Spleen (tissue), 11 donors: ENCODE measurements at regions not wholly inside any gene's neighbourhood (a gene's known extent, or its start where the extent isn't known, plus 50 kb on each side); places are given as distances from the start of the nearest gene placed in this dataset.
"Not testable (repeated sequence)": the region's sequence is repeated elsewhere in the genome, so short reads cannot be mapped to it uniquely, and the experiment has no call there.

Experiments used
- DNase-seq: peaks from one replicate; pipeline ENCODE4 v3.0.0-alpha.2; 2020
- H3K27ac ChIP-seq, 8 donors: fragments of 200-600 bp; sonication (generic) in 7 of 8; 1 replicate in 4 of 8; 2 replicates in 4 of 8; pipeline versions ENCODE4 v1.5.0 to v1.8.0; 2016 to 2021; ENCODE audit warnings: inconsistent platforms in 4 of 8, mild to moderate bottlenecking in 4 of 8, moderate library complexity in 1 of 8
- H3K27me3 ChIP-seq, 7 donors: fragments of 200-600 bp; sonication (generic) in 6 of 7; replicated peaks in 1 of 7; 1 replicate in 4 of 7; 2 replicates in 3 of 7; pipeline versions ENCODE4 v1.5.0 to v1.8.0; 2016 to 2021; ENCODE audit warnings: inconsistent platforms in 3 of 7, mild to moderate bottlenecking in 1 of 7
- H3K36me3 ChIP-seq, 6 donors: fragments of 200-600 bp; sonication (generic) in 5 of 6; 1 replicate in 4 of 6; 2 replicates in 2 of 6; pipeline versions ENCODE4 v1.5.0 to v1.8.0; 2016 to 2021; ENCODE audit warnings: inconsistent platforms in 2 of 6
- H3K4me1 ChIP-seq, 6 donors: fragments of 200-600 bp; sonication (generic) in 5 of 6; 1 replicate in 3 of 6; 2 replicates in 3 of 6; pipeline versions ENCODE4 v1.5.0 to v1.8.0; 2016 to 2021; ENCODE audit warnings: inconsistent platforms in 3 of 6
- H3K4me3 ChIP-seq, 8 donors: fragments of 200-600 bp; sonication (generic) in 7 of 8; 1 replicate in 4 of 8; 2 replicates in 4 of 8; pipeline versions ENCODE4 v1.5.0 to v1.8.0; 2016 to 2021; ENCODE audit warnings: inconsistent platforms in 4 of 8, mild to moderate bottlenecking in 4 of 8, moderate library complexity in 2 of 8
- H3K9me3 ChIP-seq, 8 donors: fragments of 200-600 bp; sonication (generic) in 7 of 8; 1 replicate in 4 of 8; 2 replicates in 4 of 8; pipeline versions ENCODE4 v1.5.0 to v1.8.0; 2016 to 2021; ENCODE audit warnings: inconsistent platforms in 4 of 8
- CTCF ChIP-seq, 11 experiments: fragments of 200-600 bp in 7 of 11; fragments of 450-650 bp in 4 of 11; sonication (generic) in 4 of 11; IDR thresholded peaks in 8 of 11; conservative IDR thresholded peaks in 3 of 11; 1 replicate in 7 of 11; 2 replicates in 4 of 11; pipeline versions ENCODE4 v1.4.0 to v1.8.0; 2016 to 2021; ENCODE audit warnings: antibody characterized with exemption in 11 of 11, inconsistent platforms in 4 of 11, mild to moderate bottlenecking in 1 of 11
- POLR2A ChIP-seq, 3 donors: fragments of 450-650 bp; IDR thresholded peaks; one replicate each; pipeline ENCODE4 v1.5.1; 2017; ENCODE audit warnings: antibody characterized with exemption in 3 of 3, mild to moderate bottlenecking in 1 of 3
- POLR2AphosphoS5 ChIP-seq, 3 donors: sonication (generic); formaldehyde crosslinking; IDR thresholded peaks; one replicate each; pipeline ENCODE4 v1.5.1; 2017; ENCODE audit warnings: antibody characterized with exemption in 3 of 3
- WGBS, 5 donors: extraction: QIAGEN DNeasy Blood & Tissue Kit in 3 of 5; methylation state at CpG; one replicate each; pipeline versions ENCODE4 v1.1.5 to v1.1.7; 2013 to 2018; 5-methylcytosine and 5-hydroxymethylcytosine counted together
- intact Hi-C: fragments of 100-400 bp; cut with DNase I; formaldehyde crosslinking; loops from one replicate; pipeline ENCODE4 v1.15.0; 2023; ENCODE audit warnings: low total_unique reads
- microRNA-seq, 3 donors: library from miRNA; unstranded; fragments of <30 nt; microRNA quantifications; one replicate each; pipeline versions ENCODE4 to v1.1.0, GENCODE V29; 2019 to 2020
- small RNA-seq, 4 donors: library from RNA; depleted of rRNA; stranded (forward); fragments of <200 nt; gene quantifications; one replicate each; pipeline ENCODE3, GENCODE V24; 2016
- donor health status: healthy with polysubstance abuse.
- donor health status: DM: no; HTN: no; CAD: no; lungs with moderate emphysema.
- donor health status: DM: no; HTN: no; CAD: no.
- donor health status: Bipolar disorder and iron deficiency.
- donor health status: healthy.
- donor health status: DM: no; HTN: no; CAD: no.
- donor health status: DM: yes; HTN: yes; CAD: no.

DNA sequence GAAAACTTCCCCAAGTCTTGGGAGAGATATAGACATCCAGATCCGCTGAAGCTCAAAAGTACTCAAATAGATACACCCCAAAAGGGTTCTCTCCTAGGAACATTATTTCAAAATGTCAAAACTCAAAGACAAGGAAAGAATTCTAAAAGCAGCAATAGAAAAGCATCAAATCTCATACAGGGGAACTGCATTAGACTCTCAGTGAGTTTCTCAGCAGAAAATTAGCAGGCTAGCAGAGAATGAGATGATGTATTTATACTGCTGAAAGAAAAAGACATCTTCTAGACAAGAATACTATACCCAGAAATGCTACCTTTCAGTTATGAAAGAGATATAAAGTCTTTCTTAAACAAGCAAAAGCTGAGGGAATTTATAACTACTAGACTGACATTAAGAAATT, 75.5 kb upstream of the RIMS1 start:
- intact Hi-C loops = no loop called here
- 88 to 98% (median 92%) methylated on average over 1 of the region's 1 CpG for WGBS, 5 donors

GRCh38 chr6:71822625-71823024, 63.7 kb upstream of the RIMS1 start:
- no peaks in the 10 kb centered on the region for H3K4me1 ChIP-seq
- H3K27ac ChIP-seq = no peak overlapping the region
- 93 to 97% (median 94%) methylated on average over 2 of the region's 2 CpGs for WGBS, 5 donors
- no peak for TF ChIP-seq POLR2A (IDR thresholded peaks at IDR 0.05)
- no peak for TF ChIP-seq CTCF (IDR thresholded peaks at IDR 0.05 in 8 of 11, conservative IDR thresholded peaks at IDR 0.05 in 3 of 11)
- TF ChIP-seq POLR2AphosphoS5 (IDR thresholded peaks at IDR 0.05) = no peak
- DNase-seq = no peak
- no peaks in the 10 kb centered on the region for H3K27me3 ChIP-seq
- peaks cover 0 to 14% (median under 1%) of the 10 kb centered on the region in 8 donors for H3K9me3 ChIP-seq
- H3K4me3 ChIP-seq = no peak overlapping the region
- H3K36me3 ChIP-seq = no peaks in the 10 kb centered on the region
- intact Hi-C loops = no loop called here

More for the DNA sequence above, 75.5 kb upstream of the RIMS1 start:
- H3K27me3 ChIP-seq = no peaks in the 10 kb centered on the region
- no peaks in the 10 kb centered on the region for H3K36me3 ChIP-seq
- no peak for DNase-seq
- H3K9me3 ChIP-seq = peaks cover 0 to 90% (median 67%) of the 10 kb centered on the region in 8 donors
- no peak for TF ChIP-seq POLR2AphosphoS5 (IDR thresholded peaks at IDR 0.05)
- no peak for TF ChIP-seq CTCF (IDR thresholded peaks at IDR 0.05 in 8 of 11, conservative IDR thresholded peaks at IDR 0.05 in 3 of 11)
- TF ChIP-seq POLR2A (IDR thresholded peaks at IDR 0.05) = no peak
- no peak overlapping the region for H3K4me3 ChIP-seq
- H3K4me1 ChIP-seq = no peaks in the 10 kb centered on the region
- no peak overlapping the region for H3K27ac ChIP-seq

GRCh38 chr6:71832110-71832764, 54.1 kb upstream of the RIMS1 start:
- intact Hi-C loops, H3K4me3 ChIP-seq, DNase-seq, H3K27ac ChIP-seq, H3K4me1 ChIP-seq, H3K27me3 ChIP-seq, H3K36me3 ChIP-seq: not testable (repeated sequence)
- peaks cover 0 to 40% (median 19%) of the 10 kb centered on the region in 8 donors for H3K9me3 ChIP-seq
- WGBS, 5 donors = 91 to 96% (median 94%) methylated on average over 22 to 25 of the region's 25 CpGs

Small RNAs in the stretch of these regions (microRNA-seq; reads per million reads assigned to microRNA genes)
- gene MIR30A (3,501 to 4,281 (median 3,576) reads per million in 3 donors), gene MIR30C2 (39.6 to 61.1 (median 39.9) reads per million in 3 donors)

Small RNAs in the stretch of these regions (small RNA-seq; reads per million reads assigned to genes)
- gene MIR30A (2,335 to 4,029 (median 3,200) reads per million in 4 donors), gene MIR30C2 (18.7 to 31.7 (median 24.9) reads per million in 4 donors), gene RNU4-66P (0.14 to 0.69 (median 0.39) reads per million in 4 donors)
